OCI-LY1 (cell line): ENCODE measurements at regions not wholly inside any gene's neighbourhood (a gene's known extent, or its start where the extent isn't known, plus 50 kb on each side); places are given as distances from the start of the nearest gene placed in this dataset.

Source experiments
- EZH2 ChIP-seq: fragments of 200-600 bp; sonication (generic), shearing (Covaris generic); IDR thresholded peaks from 2 replicates; pipeline ENCODE4 v1.8.0; 2017; ENCODE audit warnings: borderline replicate concordance, mixed run types, mild to moderate bottlenecking, antibody characterized with exemption, low read length, moderate library complexity, mixed read lengths
- TF ChIP-seq, protein P1 (sequence below): fragments of 200-600 bp; sonication (generic), shearing (Covaris generic); IDR thresholded peaks from 2 replicates; pipeline ENCODE4 v1.5.1; 2017; ENCODE audit warnings: mild to moderate bottlenecking, antibody characterized with exemption, low read length, moderate library complexity, mixed read lengths

DNA sequence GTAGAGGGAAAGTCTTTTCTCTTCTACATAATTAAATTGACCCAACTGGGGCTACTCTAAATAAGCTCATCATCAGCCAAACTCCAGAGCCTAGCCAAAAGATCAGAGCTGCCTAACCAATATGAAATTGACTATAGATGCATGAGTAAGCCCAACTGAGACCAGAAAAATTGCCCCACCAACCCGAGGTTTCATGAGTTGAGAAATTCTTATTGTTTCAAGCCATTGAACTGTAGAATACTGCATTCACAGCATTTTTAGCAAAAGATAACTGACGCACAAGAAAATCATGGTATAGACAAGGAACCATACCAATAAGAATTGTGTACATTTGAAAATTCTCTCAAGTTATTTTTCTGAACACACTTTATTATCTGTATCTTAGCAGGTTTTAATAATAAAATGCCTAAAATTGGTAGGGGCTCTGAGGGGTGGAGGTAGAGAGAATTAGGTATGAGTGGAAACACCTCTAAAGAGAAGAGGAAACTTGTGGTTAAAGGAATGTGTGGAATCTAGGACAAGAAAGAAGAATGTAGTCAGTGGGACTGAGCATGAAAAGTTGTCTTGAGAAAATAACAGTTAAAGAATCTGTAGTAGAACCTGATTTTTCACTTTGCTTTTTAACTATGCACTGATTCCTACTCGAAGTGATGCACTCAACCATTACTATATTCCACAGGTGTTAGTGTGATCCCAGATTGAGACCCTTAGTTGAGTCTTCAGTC lies 200.9 kb upstream of the PPP1R2C start:
- TF ChIP-seq, protein P1, sequence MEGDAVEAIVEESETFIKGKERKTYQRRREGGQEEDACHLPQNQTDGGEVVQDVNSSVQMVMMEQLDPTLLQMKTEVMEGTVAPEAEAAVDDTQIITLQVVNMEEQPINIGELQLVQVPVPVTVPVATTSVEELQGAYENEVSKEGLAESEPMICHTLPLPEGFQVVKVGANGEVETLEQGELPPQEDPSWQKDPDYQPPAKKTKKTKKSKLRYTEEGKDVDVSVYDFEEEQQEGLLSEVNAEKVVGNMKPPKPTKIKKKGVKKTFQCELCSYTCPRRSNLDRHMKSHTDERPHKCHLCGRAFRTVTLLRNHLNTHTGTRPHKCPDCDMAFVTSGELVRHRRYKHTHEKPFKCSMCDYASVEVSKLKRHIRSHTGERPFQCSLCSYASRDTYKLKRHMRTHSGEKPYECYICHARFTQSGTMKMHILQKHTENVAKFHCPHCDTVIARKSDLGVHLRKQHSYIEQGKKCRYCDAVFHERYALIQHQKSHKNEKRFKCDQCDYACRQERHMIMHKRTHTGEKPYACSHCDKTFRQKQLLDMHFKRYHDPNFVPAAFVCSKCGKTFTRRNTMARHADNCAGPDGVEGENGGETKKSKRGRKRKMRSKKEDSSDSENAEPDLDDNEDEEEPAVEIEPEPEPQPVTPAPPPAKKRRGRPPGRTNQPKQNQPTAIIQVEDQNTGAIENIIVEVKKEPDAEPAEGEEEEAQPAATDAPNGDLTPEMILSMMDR, result no peak
- TF ChIP-seq EZH2, result no peak
